Memory B cell (primary cell): ENCODE measurements at regions not wholly inside any gene's neighbourhood (a gene's known extent, or its start where the extent isn't known, plus 50 kb on each side); places are given as distances from the start of the nearest gene placed in this dataset.

Experiments used
- ATAC-seq: fragments of 150-1000 bp; cut with Tn5 transposase; 2 replicates; pipeline ENCODE4 v1.10.0; 2021; ENCODE audit warnings: low read depth, mild to moderate bottlenecking, moderate library complexity
- DNase-seq, 2 donors: peaks; one replicate each; pipeline ENCODE4 v3.0.0; 2022; ENCODE audit warnings: low spot score in 2 of 2
- H3K27ac Mint-ChIP-seq: one replicate; pipeline ENCODE4 v1.8.0; 2022; ENCODE audit warnings: mild to moderate bottlenecking, moderate library complexity, mixed read lengths
- H3K27me3 Mint-ChIP-seq: one replicate; pipeline ENCODE4 v1.8.0; 2022; ENCODE audit warnings: mixed read lengths
- H3K36me3 Mint-ChIP-seq: one replicate; pipeline ENCODE4 v1.8.0; 2022; ENCODE audit warnings: mild to moderate bottlenecking, mixed read lengths
- H3K4me1 Mint-ChIP-seq: one replicate; pipeline ENCODE4 v1.8.0; 2022; ENCODE audit warnings: mixed read lengths
- H3K4me3 Mint-ChIP-seq: one replicate; pipeline ENCODE4 v1.8.0; 2022; ENCODE audit warnings: mild to moderate bottlenecking, moderate library complexity, mixed read lengths
- H3K9me3 Mint-ChIP-seq: one replicate; pipeline ENCODE4 v1.8.0; 2022; ENCODE audit warnings: mixed read lengths

DNA sequence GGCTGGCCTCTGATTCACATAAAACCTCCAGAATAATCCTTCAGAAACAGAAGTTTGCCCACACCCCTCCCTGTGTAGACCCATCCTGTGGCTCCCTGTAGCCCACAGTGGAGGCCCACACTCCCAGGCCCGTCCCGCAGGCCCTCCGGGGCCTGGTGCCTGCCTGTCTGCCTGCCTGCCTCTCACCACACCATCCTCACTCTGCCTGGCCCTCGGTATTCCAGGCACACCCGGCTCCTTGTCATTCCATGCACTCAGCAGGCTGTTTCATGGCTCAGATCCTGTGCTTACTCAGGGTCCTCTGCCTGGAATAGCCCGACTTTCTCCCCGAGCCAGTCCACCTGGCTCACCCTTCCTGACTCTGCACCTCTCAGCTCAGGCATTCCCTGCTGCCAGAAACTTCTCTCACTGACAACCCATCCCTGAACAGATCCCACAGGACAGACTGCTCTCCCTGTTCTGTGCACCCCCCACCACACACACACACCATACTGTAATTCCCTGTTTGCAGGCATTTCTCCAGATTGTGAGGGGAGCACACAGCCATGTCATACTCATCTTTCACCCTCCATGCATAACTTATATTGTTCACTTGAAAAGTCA lies 498.0 kb upstream of the ZMIZ1 start:
- Mint-ChIP-seq H3K9me3 (no peaks in the 10 kb centered on the region), H3K36me3 (no peaks in the 10 kb centered on the region), H3K27ac (no peak overlapping the region), H3K4me3 (no peak overlapping the region), H3K4me1 (peaks cover 2% of the 10 kb centered on the region), H3K27me3 (peaks cover 18% of the 10 kb centered on the region)
- no peak for ATAC-seq
- no peak for DNase-seq

DNA sequence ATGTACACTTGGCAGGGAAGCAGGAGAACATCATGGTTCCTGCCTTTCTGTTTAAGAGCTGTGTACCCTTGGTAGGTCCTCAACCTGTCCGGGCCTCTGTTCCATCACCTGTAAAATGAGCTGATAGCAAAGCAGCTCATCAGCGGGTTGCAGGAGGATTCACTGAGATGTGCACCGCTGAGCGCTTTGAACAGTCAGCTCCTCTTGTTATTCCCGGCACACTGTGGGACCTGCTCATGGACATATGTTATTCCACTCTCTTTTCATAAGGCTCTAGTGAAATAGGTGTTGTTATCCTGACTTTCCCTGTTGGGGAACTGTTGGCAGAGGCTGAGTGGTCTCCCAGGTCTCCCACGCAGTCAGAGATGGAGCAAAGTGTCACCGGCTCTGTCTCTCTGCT lies 497.5 kb upstream of the ZMIZ1 start:
- H3K27me3 Mint-ChIP-seq, result peaks cover 18% of the 10 kb centered on the region
- no peaks in the 10 kb centered on the region for H3K36me3 Mint-ChIP-seq
- H3K27ac Mint-ChIP-seq, result no peak overlapping the region
- H3K4me3 Mint-ChIP-seq, result no peak overlapping the region
- peaks cover 2% of the 10 kb centered on the region for H3K4me1 Mint-ChIP-seq
- no peak for DNase-seq
- no peak for ATAC-seq
- H3K9me3 Mint-ChIP-seq, result no peaks in the 10 kb centered on the region

DNA sequence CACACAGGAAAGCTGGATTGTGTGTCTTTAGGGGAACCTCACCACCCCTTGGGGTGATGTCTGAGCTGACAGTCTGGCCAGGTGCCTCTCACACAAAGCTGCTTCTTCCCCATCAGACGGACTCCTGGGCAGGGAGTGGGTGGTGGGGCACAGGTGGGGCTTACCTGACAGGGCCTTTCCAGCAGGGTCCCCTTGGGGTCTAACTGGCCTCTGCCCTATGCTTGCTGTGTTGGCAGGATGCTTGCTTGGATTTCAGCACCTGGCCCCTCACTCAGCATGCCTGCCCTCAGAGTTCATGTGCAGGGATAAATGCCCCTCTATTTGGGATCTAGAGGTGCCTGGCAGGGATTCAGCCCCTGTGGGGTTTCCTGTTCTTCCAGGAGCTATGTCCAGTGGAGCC lies 496.9 kb upstream of the ZMIZ1 start:
- Mint-ChIP-seq H3K4me3 (no peak overlapping the region), H3K27ac (no peak overlapping the region), H3K4me1 (peaks cover 2% of the 10 kb centered on the region), H3K9me3 (no peaks in the 10 kb centered on the region), H3K27me3 (peaks cover 18% of the 10 kb centered on the region), H3K36me3 (no peaks in the 10 kb centered on the region)
- ATAC-seq (no peak), DNase-seq (no peak)

DNA sequence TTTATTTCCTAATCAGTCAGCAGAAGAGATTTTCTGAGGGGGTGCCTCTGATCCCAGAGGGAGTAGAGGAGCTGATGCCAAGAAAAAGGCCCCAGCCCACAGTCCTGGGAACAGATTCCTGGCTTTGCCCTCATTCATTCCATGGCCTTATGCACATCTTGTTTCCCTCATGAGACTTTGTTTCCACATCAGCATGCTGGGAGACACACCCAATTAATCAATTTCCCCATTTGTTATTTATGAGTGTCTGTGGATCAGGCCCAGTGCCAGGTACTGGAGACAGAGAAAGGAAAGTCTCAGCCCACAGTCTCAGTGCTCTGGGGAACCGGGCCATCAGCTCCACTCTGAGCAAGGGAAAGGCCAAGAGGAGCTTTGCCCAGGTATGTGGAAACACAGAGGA lies 496.2 kb upstream of the ZMIZ1 start:
- no peak for ATAC-seq
- Mint-ChIP-seq H3K27ac (no peak overlapping the region), H3K4me3 (no peak overlapping the region), H3K27me3 (peaks cover 15% of the 10 kb centered on the region), H3K9me3 (no peaks in the 10 kb centered on the region), H3K36me3 (no peaks in the 10 kb centered on the region), H3K4me1 (peaks cover 2% of the 10 kb centered on the region)
- no peak for DNase-seq

DNA sequence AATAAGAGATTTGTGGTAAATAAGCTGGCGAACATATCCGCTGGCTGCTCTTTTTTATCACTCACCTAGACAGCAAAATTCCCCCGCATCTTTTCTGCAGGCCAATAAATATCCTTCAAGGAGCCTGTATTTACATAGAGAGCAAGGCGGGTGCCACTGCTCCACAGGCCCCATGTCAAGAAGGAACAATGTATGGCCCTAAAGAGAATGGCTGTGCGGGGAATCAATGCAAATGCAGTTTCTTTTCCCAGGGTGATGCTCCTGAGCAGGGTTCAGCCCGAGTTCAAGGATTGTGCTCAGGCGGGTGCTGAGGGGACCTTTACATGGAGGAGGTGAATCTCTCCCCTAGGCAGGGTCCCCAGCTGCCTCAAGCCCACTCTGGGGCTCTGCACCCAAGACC lies 494.2 kb upstream of the ZMIZ1 start:
- H3K36me3 Mint-ChIP-seq, result no peaks in the 10 kb centered on the region
- H3K27ac Mint-ChIP-seq, result no peak overlapping the region
- H3K9me3 Mint-ChIP-seq, result no peaks in the 10 kb centered on the region
- H3K4me3 Mint-ChIP-seq, result no peak overlapping the region
- H3K27me3 Mint-ChIP-seq, result peaks cover 15% of the 10 kb centered on the region
- DNase-seq (no peak), ATAC-seq (no peak)
- H3K4me1 Mint-ChIP-seq, result peaks cover 5% of the 10 kb centered on the region

DNA sequence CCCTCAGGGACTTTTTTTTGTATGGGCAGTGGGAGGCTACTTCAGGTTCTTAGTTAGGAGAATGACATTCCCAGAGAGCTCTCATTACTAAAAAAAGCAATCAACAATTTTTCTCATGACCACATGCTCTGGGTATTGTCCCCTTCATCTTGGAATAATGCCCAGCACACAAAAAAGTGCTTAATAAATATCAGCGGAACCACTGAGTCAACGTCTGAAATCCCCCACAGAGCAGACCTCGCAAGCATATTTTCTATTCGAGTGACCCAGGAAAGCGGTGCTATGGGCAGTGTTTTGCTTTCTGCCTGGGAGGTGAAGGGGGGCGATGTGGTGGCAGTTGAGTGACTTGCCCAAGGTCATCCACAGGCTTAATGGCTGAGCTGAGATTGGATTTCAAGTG lies 493.4 kb upstream of the ZMIZ1 start:
- ATAC-seq, result no peak
- Mint-ChIP-seq H3K27ac (no peak overlapping the region), H3K27me3 (peaks cover 10% of the 10 kb centered on the region), H3K4me1 (peaks cover 5% of the 10 kb centered on the region), H3K9me3 (no peaks in the 10 kb centered on the region), H3K4me3 (no peak overlapping the region), H3K36me3 (no peaks in the 10 kb centered on the region)
- no peak for DNase-seq

DNA sequence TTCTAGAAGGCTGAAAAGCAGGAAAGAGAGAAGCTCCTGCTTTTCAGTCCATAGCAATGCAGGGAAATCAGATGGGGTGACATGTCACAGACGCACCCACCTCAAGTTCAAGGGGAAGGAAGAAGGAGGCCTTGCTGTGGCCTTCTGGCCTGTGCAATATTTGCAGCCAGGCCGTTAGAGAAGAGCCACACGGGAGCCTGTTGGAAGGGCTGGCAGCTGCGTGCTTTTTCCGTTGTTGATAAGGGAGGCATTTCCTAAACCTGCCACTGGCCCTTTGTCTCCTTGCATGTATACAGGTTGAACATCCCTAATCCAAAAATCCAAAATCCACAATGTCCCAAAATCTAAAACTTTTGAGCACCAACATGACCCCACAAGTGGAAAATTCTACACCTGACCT lies 492.5 kb upstream of the ZMIZ1 start:
- Mint-ChIP-seq H3K9me3 (no peaks in the 10 kb centered on the region), H3K4me3 (no peak overlapping the region), H3K27ac (no peak overlapping the region), H3K4me1 (peaks cover 3% of the 10 kb centered on the region), H3K27me3 (peaks cover 8% of the 10 kb centered on the region), H3K36me3 (no peaks in the 10 kb centered on the region)
- no peak for ATAC-seq
- DNase-seq, result no peak

DNA sequence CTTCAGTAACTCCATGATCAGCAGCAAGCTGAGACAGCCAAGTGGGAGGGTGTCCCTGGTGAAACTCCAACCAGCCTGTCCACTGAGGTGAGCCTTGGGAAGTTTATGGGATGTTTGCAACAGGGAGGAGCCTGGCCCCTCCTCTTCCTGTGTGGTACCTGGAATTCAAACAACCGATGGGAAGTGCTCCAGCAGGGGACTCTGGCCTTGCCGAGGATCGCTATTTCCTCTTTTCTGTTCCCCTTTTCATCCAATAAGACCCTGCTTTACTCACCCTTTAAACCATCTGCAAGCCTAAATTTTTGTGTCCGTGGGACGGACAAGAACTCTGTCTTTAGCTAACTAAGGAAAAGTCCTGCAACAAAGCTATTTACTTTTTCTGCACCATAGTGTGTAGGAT lies 491.1 kb upstream of the ZMIZ1 start:
- H3K4me3 Mint-ChIP-seq, result no peak overlapping the region
- peaks cover 10% of the 10 kb centered on the region for H3K27me3 Mint-ChIP-seq
- peaks cover 3% of the 10 kb centered on the region for H3K4me1 Mint-ChIP-seq
- no peaks in the 10 kb centered on the region for H3K36me3 Mint-ChIP-seq
- H3K27ac Mint-ChIP-seq, result no peak overlapping the region
- no peak for DNase-seq
- ATAC-seq, result no peak
- H3K9me3 Mint-ChIP-seq, result no peaks in the 10 kb centered on the region

DNA sequence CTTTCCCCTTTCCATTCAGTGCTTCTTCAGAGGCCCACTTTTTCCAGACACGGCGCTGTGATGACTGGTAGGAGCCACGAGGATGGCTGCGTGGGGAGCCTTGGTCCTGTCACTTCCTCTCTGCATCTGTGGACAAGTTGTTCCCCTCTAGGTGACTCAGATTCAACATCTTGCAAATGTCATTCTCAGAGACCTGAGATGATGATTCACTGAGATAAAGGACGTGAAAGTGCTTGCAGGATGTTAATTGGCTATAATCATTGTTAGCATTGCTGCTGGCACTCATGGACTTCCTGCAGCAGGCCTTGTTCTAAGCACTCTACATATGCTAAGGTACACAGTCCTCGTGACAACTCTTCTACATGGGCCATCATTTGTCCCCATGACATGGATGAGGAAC lies 489.8 kb upstream of the ZMIZ1 start:
- ATAC-seq (no peak), DNase-seq (no peak)
- Mint-ChIP-seq H3K9me3 (no peaks in the 10 kb centered on the region), H3K4me1 (peaks cover 3% of the 10 kb centered on the region), H3K4me3 (no peak overlapping the region), H3K36me3 (no peaks in the 10 kb centered on the region), H3K27me3 (peaks cover 13% of the 10 kb centered on the region), H3K27ac (no peak overlapping the region)

DNA sequence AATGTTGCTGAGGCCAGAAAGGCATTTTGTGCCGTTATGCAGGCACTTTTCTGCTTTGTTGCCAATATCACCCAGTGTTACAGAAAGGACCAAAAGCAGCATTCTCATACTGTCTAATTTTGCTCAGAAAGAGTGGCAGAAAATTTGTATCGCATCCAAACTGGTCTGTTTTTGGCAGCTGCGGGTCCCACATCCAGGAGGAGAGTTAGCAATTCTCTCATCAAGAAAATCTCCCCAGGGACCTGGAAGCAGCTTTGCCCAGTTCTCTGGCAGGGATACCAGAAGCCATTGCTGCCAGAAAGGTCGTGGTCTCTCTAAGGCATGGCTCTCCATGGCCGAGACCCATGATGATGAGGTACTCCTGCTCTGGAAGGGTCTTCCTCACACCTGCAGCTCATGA lies 489.2 kb upstream of the ZMIZ1 start:
- Mint-ChIP-seq H3K9me3 (no peaks in the 10 kb centered on the region), H3K4me3 (no peak overlapping the region), H3K36me3 (no peaks in the 10 kb centered on the region), H3K4me1 (peaks cover 3% of the 10 kb centered on the region), H3K27me3 (peaks cover 13% of the 10 kb centered on the region), H3K27ac (no peak overlapping the region)
- no peak for DNase-seq
- no peak for ATAC-seq

DNA sequence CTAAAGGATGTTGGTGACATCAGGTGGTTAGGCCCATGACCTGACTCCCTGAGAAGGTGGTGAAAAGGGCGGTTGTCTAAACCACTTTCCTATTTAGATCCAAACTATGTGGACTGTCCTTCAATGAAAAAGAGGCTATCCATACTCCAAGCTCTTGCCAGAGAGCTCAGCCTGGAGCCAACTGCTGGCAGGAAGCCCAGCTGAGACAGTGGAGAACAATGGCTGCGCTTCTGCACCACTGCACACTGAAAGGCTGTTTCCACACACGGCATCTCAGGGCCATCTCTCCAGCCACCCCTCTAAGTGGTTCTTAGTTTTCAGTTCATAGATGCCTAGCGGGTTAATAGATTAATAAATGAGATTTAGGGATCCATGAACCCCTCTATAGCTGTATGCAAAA lies 488.8 kb upstream of the ZMIZ1 start:
- peaks cover 3% of the 10 kb centered on the region for H3K4me1 Mint-ChIP-seq
- no peaks in the 10 kb centered on the region for H3K9me3 Mint-ChIP-seq
- H3K4me3 Mint-ChIP-seq, result no peak overlapping the region
- H3K27me3 Mint-ChIP-seq, result peaks cover 12% of the 10 kb centered on the region
- no peak for DNase-seq
- H3K36me3 Mint-ChIP-seq, result no peaks in the 10 kb centered on the region
- H3K27ac Mint-ChIP-seq, result no peak overlapping the region
- ATAC-seq, result no peak

DNA sequence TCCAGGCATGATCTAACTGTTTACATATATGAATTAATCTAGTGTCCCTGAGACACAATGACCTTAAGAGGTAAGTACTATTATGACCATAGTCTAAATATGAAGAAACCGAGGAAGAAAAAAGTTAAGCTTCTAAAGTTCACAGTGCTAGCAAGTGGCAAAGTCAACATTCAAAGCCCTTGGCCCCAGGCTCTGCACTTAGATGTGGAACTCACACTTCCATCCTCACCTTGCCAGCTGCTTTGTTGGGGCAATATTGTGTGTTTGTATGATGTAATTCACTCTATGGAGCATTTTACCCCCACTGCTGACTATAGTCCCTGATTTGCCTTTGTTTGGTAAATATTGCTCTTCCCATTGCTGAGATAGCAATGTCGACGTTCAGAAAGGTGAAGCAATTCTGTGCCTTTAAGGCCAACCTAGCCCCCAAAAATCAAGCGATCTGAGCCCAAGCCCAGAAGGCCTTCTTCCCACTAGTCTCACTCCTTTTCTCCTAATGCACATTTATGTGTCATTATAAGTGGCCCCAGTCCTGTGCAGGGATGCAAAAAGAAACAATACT lies 487.6 kb upstream of the ZMIZ1 start:
- H3K27ac Mint-ChIP-seq, result no peak overlapping the region
- DNase-seq, result no peak
- peaks cover 12% of the 10 kb centered on the region for H3K27me3 Mint-ChIP-seq
- no peak overlapping the region for H3K4me3 Mint-ChIP-seq
- no peak for ATAC-seq
- peaks cover 3% of the 10 kb centered on the region for H3K4me1 Mint-ChIP-seq
- H3K9me3 Mint-ChIP-seq, result no peaks in the 10 kb centered on the region
- no peaks in the 10 kb centered on the region for H3K36me3 Mint-ChIP-seq

DNA sequence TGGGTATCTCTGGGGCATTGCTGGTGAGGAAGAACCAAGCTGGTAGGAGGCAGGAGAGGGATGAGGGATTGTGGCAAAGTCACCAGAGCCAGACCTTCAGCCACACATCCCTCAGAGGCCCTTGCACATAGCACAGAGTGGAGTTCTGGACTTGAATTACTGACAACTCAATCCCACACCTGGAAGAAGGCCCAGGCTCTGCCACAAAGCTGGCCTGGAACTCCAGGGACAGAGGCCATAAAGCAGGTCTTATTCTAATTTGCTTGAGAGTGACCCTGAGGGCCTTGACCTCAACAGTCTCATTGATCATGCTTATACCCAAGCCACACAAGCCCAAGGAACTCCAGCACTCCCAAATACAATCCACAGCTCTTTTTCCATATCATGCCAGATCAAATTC lies 486.2 kb upstream of the ZMIZ1 start:
- ATAC-seq (no peak), DNase-seq (no peak)
- no peaks in the 10 kb centered on the region for H3K36me3 Mint-ChIP-seq
- H3K4me3 Mint-ChIP-seq, result no peak overlapping the region
- H3K9me3 Mint-ChIP-seq, result no peaks in the 10 kb centered on the region
- no peak overlapping the region for H3K27ac Mint-ChIP-seq
- peaks cover 12% of the 10 kb centered on the region for H3K27me3 Mint-ChIP-seq
- H3K4me1 Mint-ChIP-seq, result peaks cover 3% of the 10 kb centered on the region

DNA sequence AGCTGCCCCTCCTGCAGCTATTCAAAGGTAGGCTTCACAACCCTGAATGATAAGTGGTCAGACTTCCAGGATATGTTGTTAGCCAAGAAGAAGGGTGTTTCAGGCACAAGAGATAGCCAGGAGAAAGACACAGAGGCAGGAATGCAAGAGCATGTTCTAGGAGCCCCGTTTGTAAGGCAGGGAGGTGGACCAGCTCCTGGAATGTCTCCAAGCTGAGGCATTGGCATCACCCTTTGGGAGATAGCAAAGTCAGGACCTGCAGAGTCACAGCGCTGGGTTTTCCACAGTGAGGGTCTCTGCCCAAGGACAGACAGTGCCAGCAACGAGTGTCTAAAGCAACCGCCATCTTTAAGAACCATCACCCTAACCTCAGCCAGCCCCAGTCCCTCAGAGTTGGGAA lies 484.5 kb upstream of the ZMIZ1 start:
- H3K27ac Mint-ChIP-seq, result no peak overlapping the region
- H3K4me1 Mint-ChIP-seq, result no peaks in the 10 kb centered on the region
- no peaks in the 10 kb centered on the region for H3K36me3 Mint-ChIP-seq
- H3K4me3 Mint-ChIP-seq, result no peak overlapping the region
- H3K9me3 Mint-ChIP-seq, result no peaks in the 10 kb centered on the region
- no peak for ATAC-seq
- no peak for DNase-seq
- H3K27me3 Mint-ChIP-seq, result peaks cover 12% of the 10 kb centered on the region

DNA sequence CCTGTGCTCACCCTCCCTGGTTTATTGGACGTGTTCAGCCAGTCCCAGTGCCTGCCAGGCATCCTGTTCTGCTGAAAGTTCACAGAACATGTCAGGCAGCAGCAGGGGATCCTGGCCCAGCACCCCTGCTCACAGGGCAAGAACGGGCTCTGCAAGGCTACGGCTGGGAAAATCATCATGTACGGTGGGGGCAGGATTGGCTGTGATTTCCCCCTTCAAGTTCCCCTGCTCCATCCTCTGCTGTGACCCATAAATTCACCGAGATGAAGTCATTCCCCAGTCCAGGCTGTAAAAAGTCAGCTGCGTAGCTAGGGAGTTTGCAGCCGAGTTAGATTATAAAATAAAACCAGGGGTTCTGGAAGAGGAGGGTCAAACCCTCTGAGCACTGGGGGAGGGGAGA lies 484.1 kb upstream of the ZMIZ1 start:
- H3K9me3 Mint-ChIP-seq, result no peaks in the 10 kb centered on the region
- H3K4me3 Mint-ChIP-seq, result no peak overlapping the region
- H3K27me3 Mint-ChIP-seq, result peaks cover 12% of the 10 kb centered on the region
- no peak overlapping the region for H3K27ac Mint-ChIP-seq
- DNase-seq, result no peak
- H3K4me1 Mint-ChIP-seq, result no peaks in the 10 kb centered on the region
- no peaks in the 10 kb centered on the region for H3K36me3 Mint-ChIP-seq
- ATAC-seq, result no peak
